GM23338 (cell line): ENCODE measurements at regions not wholly inside any gene's neighbourhood (a gene's known extent, or its start where the extent isn't known, plus 50 kb on each side); places are given as distances from the start of the nearest gene placed in this dataset.

ENCODE experiments used
- ATAC-seq: fragments of 200-7000 bp; cut with Tn5 transposase; 3 replicates; pipeline ENCODE4 v1.9.1; 2020
- DNase-seq: peaks from one replicate; pipeline ENCODE4 v3.0.0-alpha.2; 2015; ENCODE audit warnings: low spot score
- H2AFZ ChIP-seq: fragments of 200-600 bp; sonication (generic); 2 replicates; pipeline ENCODE4 v1.8.0; 2016; ENCODE audit warnings: antibody characterized with exemption, mild to moderate bottlenecking, moderate library complexity
- H3F3A ChIP-seq: fragments of 200-600 bp; sonication (generic); replicated peaks from 2 replicates; pipeline ENCODE4 v1.8.0; 2017; ENCODE audit warnings: antibody characterized with exemption, mixed run types, low read depth
- H3K27ac ChIP-seq: fragments of 200-600 bp; sonication (generic); 2 replicates; pipeline ENCODE4 v1.6.1; 2016; ENCODE audit warnings: low read depth
- H3K27me3 ChIP-seq: fragments of 200-600 bp; sonication (generic); 2 replicates; pipeline ENCODE4 v1.8.0; 2016; ENCODE audit warnings: mild to moderate bottlenecking, mixed run types, moderate library complexity; ENCODE audit not compliant: insufficient read depth
- H3K36me3 ChIP-seq: fragments of 200-600 bp; sonication (generic); 2 replicates; pipeline ENCODE4 v1.8.0; 2016; ENCODE audit warnings: mild to moderate bottlenecking; ENCODE audit not compliant: insufficient read depth
- H3K4me1 ChIP-seq: fragments of 200-600 bp; sonication (generic); 2 replicates; pipeline ENCODE4 v1.8.0; 2016; ENCODE audit warnings: mild to moderate bottlenecking, moderate library complexity; ENCODE audit not compliant: insufficient read depth
- H3K4me2 ChIP-seq: fragments of 200-600 bp; sonication (generic); 2 replicates; pipeline ENCODE4 v1.7.1; 2017; ENCODE audit warnings: mixed run types
- H3K4me3 ChIP-seq: fragments of 200-600 bp; sonication (generic); 2 replicates; pipeline ENCODE4 v1.6.1; 2016; ENCODE audit warnings: mixed run types
- H3K79me2 ChIP-seq: fragments of 200-600 bp; sonication (generic); replicated peaks from 2 replicates; pipeline ENCODE4 v1.8.0; 2017; ENCODE audit warnings: mild to moderate bottlenecking; ENCODE audit not compliant: insufficient read depth
- H3K9me2 ChIP-seq: fragments of 200-600 bp; sonication (generic); 2 replicates; pipeline ENCODE4 v1.8.0; 2017; ENCODE audit not compliant: insufficient read depth
- H4K20me1 ChIP-seq: fragments of 200-600 bp; sonication (generic); replicated peaks from 2 replicates; pipeline ENCODE4 v1.8.0; 2017; ENCODE audit warnings: mild to moderate bottlenecking; ENCODE audit not compliant: insufficient read depth
- H3K27ac Mint-ChIP-seq: 2 replicates; pipeline ENCODE4 v1.8.0; 2020; ENCODE audit warnings: inconsistent platforms, mild to moderate bottlenecking, moderate library complexity, mixed read lengths
- H3K27me3 Mint-ChIP-seq: 3 replicates; pipeline ENCODE4 v1.8.0; 2022; ENCODE audit warnings: low read depth, mild to moderate bottlenecking, moderate library complexity, mixed read lengths, inconsistent platforms; ENCODE audit not compliant: insufficient read depth, poor library complexity
- H3K36me3 Mint-ChIP-seq: 3 replicates; pipeline ENCODE4 v1.8.0; 2021; ENCODE audit warnings: low read depth, mild to moderate bottlenecking, inconsistent platforms, moderate library complexity, mixed read lengths
- H3K4me1 Mint-ChIP-seq: 3 replicates; pipeline ENCODE4 v1.8.0; 2020; ENCODE audit warnings: mild to moderate bottlenecking, inconsistent platforms, mixed read lengths
- H3K4me3 Mint-ChIP-seq: 3 replicates; pipeline ENCODE4 v1.8.0; 2021; ENCODE audit warnings: moderate library complexity, mild to moderate bottlenecking, inconsistent platforms, mixed read lengths
- H3K9me3 Mint-ChIP-seq: 3 replicates; pipeline ENCODE4 v1.8.0; 2020; ENCODE audit warnings: moderate library complexity, mild to moderate bottlenecking, inconsistent platforms, mixed read lengths
- EZH2 ChIP-seq: fragments of 200-600 bp; sonication (generic); IDR thresholded peaks from one replicate; pipeline ENCODE4 v1.8.0; 2017; ENCODE audit warnings: antibody characterized with exemption, mild to moderate bottlenecking, low read depth; ENCODE audit not compliant: unreplicated experiment
- JUNB ChIP-seq: IDR thresholded peaks from one replicate; pipeline ENCODE4 v1.6.1; 2016; ENCODE audit warnings: antibody characterized with exemption; ENCODE audit not compliant: unreplicated experiment
- STAT1 ChIP-seq: IDR thresholded peaks from one replicate; pipeline ENCODE4 v1.6.1; 2016; ENCODE audit warnings: antibody characterized with exemption; ENCODE audit not compliant: unreplicated experiment
- TF ChIP-seq, protein P1 (sequence below): fragments of 250-450 bp; sonication (Bioruptor Pico); IDR thresholded peaks from 2 replicates; pipeline ENCODE4 v1.5.0; 2020; ENCODE audit warnings: mild to moderate bottlenecking, moderate library complexity
- TF ChIP-seq, protein P2 (sequence below): IDR thresholded peaks from one replicate; pipeline ENCODE4 v1.6.1; 2018; ENCODE audit warnings: antibody characterized with exemption; ENCODE audit not compliant: unreplicated experiment

DNA sequence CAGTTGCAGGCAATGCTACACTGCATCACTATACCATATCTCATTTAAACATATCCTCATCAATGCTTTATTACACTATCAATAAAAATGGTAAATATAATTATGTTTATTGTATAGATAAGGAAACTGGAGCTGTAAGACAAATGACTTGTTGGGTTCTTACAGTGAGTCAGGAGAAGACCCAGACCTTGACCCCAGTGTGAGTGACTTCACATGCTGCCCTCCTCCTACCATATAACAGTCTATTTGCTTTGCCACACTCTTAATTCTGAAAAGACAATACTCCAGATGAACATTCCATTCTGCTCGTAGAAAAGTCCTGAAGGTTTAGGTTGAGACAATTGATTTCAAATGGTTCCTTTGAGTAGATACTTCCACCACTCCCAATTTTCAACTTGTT lies 550.5 kb downstream of the PLPP3 start (continued):
- TF ChIP-seq, protein P1, sequence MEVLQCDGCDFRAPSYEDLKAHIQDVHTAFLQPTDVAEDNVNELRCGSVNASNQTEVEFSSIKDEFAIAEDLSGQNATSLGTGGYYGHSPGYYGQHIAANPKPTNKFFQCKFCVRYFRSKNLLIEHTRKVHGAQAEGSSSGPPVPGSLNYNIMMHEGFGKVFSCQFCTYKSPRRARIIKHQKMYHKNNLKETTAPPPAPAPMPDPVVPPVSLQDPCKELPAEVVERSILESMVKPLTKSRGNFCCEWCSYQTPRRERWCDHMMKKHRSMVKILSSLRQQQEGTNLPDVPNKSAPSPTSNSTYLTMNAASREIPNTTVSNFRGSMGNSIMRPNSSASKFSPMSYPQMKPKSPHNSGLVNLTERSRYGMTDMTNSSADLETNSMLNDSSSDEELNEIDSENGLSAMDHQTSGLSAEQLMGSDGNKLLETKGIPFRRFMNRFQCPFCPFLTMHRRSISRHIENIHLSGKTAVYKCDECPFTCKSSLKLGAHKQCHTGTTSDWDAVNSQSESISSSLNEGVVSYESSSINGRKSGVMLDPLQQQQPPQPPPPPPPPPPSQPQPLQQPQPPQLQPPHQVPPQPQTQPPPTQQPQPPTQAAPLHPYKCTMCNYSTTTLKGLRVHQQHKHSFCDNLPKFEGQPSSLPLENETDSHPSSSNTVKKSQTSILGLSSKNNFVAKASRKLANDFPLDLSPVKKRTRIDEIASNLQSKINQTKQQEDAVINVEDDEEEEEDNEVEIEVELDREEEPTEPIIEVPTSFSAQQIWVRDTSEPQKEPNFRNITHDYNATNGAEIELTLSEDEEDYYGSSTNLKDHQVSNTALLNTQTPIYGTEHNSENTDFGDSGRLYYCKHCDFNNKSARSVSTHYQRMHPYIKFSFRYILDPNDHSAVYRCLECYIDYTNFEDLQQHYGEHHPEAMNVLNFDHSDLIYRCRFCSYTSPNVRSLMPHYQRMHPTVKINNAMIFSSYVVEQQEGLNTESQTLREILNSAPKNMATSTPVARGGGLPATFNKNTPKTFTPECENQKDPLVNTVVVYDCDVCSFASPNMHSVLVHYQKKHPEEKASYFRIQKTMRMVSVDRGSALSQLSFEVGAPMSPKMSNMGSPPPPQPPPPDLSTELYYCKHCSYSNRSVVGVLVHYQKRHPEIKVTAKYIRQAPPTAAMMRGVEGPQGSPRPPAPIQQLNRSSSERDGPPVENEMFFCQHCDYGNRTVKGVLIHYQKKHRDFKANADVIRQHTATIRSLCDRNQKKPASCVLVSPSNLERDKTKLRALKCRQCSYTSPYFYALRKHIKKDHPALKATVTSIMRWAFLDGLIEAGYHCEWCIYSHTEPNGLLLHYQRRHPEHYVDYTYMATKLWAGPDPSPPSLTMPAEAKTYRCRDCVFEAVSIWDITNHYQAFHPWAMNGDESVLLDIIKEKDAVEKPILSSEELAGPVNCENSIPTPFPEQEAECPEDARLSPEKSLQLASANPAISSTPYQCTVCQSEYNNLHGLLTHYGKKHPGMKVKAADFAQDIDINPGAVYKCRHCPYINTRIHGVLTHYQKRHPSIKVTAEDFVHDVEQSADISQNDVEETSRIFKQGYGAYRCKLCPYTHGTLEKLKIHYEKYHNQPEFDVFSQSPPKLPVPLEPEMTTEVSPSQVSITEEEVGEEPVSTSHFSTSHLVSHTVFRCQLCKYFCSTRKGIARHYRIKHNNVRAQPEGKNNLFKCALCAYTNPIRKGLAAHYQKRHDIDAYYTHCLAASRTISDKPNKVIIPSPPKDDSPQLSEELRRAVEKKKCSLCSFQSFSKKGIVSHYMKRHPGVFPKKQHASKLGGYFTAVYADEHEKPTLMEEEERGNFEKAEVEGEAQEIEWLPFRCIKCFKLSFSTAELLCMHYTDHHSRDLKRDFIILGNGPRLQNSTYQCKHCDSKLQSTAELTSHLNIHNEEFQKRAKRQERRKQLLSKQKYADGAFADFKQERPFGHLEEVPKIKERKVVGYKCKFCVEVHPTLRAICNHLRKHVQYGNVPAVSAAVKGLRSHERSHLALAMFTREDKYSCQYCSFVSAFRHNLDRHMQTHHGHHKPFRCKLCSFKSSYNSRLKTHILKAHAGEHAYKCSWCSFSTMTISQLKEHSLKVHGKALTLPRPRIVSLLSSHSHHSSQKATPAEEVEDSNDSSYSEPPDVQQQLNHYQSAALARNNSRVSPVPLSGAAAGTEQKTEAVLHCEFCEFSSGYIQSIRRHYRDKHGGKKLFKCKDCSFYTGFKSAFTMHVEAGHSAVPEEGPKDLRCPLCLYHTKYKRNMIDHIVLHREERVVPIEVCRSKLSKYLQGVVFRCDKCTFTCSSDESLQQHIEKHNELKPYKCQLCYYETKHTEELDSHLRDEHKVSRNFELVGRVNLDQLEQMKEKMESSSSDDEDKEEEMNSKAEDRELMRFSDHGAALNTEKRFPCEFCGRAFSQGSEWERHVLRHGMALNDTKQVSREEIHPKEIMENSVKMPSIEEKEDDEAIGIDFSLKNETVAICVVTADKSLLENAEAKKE (CRISPR knock-in tag): no peak
- TF ChIP-seq STAT1: no peak
- TF ChIP-seq JUNB: no peak
- TF ChIP-seq, protein P2, sequence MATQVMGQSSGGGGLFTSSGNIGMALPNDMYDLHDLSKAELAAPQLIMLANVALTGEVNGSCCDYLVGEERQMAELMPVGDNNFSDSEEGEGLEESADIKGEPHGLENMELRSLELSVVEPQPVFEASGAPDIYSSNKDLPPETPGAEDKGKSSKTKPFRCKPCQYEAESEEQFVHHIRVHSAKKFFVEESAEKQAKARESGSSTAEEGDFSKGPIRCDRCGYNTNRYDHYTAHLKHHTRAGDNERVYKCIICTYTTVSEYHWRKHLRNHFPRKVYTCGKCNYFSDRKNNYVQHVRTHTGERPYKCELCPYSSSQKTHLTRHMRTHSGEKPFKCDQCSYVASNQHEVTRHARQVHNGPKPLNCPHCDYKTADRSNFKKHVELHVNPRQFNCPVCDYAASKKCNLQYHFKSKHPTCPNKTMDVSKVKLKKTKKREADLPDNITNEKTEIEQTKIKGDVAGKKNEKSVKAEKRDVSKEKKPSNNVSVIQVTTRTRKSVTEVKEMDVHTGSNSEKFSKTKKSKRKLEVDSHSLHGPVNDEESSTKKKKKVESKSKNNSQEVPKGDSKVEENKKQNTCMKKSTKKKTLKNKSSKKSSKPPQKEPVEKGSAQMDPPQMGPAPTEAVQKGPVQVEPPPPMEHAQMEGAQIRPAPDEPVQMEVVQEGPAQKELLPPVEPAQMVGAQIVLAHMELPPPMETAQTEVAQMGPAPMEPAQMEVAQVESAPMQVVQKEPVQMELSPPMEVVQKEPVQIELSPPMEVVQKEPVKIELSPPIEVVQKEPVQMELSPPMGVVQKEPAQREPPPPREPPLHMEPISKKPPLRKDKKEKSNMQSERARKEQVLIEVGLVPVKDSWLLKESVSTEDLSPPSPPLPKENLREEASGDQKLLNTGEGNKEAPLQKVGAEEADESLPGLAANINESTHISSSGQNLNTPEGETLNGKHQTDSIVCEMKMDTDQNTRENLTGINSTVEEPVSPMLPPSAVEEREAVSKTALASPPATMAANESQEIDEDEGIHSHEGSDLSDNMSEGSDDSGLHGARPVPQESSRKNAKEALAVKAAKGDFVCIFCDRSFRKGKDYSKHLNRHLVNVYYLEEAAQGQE: no peak
- no peak for TF ChIP-seq EZH2

DNA sequence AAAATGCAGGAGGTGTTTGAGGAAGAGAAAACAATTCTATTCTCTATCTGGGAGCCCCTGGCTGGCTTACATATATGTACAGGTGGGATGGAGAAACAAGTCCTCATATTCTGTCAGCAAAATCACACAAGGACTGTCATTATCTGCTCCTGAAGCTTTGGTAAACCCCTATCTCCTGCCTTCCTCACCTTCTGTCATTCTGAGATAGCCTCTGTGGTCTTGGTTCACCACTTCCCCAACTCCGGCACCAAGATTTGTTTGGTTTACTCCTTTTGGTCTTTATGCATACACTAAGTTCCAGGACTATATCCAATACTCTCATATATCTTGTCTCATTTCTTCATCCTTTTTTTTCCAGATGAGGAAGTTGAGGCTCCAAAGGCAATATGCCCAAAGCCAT lies 551.1 kb downstream of the PLPP3 start:
- ATAC-seq (no peak), DNase-seq (no peak)
- H3K9me3 Mint-ChIP-seq: no peaks in the 10 kb centered on the region
- no peaks in the 10 kb centered on the region for H3K4me1 Mint-ChIP-seq
- Histone ChIP-seq H3K27me3 (no peaks in the 10 kb centered on the region), H2AFZ (no peak overlapping the region), H3K9me2 (peaks cover 9% of the 10 kb centered on the region; the same call in 1 of the 2 replicates), H3K79me2 (no peaks in the 10 kb centered on the region), H3F3A (no peaks in the 10 kb centered on the region), H4K20me1 (no peaks in the 10 kb centered on the region), H3K27ac (no peak overlapping the region), H3K4me2 (no peak overlapping the region), H3K4me1 (no peaks in the 10 kb centered on the region), H3K4me3 (no peak overlapping the region), H3K36me3 (no peaks in the 10 kb centered on the region)
- H3K27me3 Mint-ChIP-seq: no peaks in the 10 kb centered on the region
- no peak overlapping the region for H3K4me3 Mint-ChIP-seq
- H3K27ac Mint-ChIP-seq: no peak overlapping the region
- no peaks in the 10 kb centered on the region for H3K36me3 Mint-ChIP-seq
- no peak for TF ChIP-seq EZH2
